ENCODE measurements at regions not wholly inside any gene's neighbourhood (a gene's known extent, or its start where the extent isn't known, plus 50 kb on each side); places are given as distances from the start of the nearest gene placed in this dataset.
"Not testable (repeated sequence)": the region's sequence is repeated elsewhere in the genome, so short reads cannot be mapped to it uniquely, and the experiment has no call there.

DNA sequence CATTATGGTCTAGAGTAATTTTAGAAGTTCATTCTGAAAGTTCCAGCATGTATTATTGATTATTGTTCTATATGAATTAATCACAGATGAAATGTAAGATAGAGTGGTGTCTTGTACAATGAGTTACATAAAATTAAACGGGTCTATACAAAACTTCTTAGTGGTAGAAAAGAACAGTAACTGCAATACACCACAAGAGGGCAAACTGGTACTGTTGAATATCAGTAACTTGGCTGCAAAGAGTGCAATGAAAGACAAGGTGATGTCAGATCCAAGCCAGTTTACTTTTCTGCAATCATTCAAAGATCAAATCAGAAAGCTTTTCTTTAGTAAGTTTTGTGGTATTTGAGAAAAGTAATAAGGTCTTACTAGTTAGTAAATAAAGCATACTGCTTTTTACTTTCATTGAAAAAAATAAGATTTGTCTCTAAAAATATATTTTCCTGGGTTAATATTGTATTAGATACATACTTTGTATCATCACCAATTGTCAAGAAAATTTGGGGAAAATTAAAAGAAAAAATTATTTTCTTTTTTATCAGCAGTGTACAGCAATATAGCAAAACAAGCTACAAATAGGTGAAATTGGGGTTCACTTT, 66.4 kb upstream of the BTG3 start:
- no peak for DNase-seq

DNA sequence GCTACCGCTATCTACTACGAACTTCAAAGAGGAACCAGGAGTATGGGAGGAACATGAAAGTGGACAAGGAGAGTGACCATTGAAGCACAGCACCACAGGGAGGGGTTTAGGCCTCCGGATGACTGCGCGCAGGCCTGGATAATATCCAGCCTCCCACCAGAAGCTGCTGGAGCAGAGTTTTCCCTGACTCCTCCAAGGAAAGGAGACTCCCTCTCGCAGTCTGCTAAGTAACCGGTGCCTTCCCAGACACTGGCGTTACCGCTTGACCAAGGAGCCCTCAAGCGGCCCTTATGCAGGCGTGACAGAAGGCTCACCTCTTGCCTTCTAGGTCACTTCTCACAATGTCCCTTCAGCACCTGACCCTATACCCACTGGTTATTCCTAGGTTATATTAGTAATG, 64.2 kb upstream of the BTG3 start:
- not testable (repeated sequence) for DNase-seq

DNA sequence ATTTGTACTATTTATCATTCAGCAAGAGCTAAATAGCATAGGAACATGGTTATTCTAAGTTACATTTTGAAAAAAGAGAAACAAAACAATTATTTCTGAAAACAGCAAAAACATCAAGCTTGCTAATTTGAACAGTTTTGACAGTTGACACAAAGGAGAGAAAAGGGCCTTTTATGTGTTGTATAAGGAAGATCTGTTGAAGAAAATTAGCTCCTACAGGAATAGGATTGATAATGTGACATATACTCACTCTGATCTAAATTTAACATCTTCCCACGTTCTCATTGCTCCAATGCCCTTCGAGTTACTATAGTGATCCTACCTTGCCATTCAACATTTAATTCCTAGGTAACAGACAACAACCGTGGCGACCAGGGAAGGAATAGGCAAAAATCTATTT, 61.4 kb upstream of the BTG3 start:
- DNase-seq: no peak

DNA sequence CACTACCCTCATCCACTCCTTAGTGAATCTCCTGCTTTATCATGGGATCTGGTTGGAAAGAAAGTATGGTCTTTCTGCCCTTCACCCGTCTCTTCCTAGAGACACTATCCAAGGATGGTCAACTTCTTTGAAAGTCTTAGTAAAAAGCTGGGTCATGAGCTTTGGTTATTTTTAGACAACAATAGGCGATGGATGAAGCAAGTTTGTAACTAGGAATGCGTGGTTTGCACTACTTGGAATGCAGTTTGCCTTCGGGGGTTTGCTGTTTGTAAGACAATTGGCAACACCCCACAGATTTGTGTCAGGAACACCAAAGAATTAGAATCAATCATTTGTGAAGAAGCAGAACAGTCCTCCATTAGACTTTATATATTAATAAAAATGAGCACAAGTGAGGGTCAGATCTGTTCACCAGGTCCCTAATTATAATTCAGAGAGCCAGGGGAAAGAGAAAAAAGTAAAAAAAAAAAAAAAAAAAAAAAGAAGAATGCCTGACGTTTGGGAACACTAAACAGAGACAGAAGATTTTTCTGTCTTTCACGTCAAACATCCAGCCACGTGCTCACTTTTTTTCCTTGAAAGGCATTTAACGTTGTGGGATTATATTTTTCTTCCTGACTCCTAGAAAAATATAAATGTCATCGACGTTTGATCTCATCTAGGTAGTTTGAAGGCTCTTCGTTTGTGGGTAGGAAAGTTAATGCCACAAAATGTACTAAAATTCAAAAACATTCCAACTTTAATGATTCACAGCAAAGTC, 60.7 kb upstream of the BTG3 start:
- no peak for DNase-seq

DNA sequence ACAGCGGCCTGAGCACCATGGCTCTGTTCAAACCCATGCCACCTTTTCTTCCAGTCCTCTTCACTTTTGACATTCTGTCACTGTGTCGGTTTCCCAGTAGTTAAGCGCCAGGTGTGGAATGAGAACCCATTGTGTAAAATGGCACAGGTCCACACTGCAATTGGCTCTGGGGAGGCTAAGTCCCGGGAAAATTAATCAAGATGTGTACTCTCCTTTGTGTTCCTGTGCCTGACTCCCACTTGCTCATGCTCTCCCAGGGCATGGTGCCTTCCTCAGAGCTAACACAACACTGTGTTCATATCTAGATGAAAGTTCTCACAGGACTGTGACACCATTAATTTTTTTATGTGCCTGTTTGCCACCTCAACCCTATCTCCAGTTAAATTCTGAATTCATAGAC, 59.0 kb upstream of the BTG3 start:
- DNase-seq: no peak

DNA sequence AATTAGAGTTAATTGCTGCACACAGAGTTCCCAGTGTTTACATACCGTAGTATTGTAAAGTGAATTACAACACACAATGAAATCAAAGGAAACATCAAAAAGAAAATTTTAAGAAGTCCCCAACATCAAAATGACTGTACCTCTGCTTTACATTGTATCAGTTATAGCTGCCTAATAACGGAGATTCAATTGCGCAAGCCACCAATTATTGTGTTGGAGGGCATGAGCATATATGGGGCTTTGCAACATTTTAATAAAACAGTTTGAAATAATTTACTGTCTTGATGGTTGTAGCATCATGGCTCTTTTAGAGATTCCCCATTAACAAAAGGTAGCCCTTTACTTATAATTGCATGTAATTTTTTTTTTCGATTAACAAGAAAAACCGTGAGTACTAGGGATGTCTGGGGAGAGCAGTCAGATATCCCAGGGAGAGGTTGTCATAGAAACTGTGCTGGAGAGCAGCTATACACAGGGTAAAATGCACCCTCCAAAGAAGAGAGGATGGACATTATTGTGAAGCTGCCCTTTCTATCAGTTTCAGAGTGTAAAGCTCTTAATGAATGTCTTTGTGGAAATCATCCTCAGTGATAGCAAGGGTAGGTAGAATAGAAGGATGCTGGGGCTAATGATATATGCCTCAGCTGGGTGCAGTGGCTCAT, 55.9 kb upstream of the BTG3 start:
- no peak for DNase-seq

DNA sequence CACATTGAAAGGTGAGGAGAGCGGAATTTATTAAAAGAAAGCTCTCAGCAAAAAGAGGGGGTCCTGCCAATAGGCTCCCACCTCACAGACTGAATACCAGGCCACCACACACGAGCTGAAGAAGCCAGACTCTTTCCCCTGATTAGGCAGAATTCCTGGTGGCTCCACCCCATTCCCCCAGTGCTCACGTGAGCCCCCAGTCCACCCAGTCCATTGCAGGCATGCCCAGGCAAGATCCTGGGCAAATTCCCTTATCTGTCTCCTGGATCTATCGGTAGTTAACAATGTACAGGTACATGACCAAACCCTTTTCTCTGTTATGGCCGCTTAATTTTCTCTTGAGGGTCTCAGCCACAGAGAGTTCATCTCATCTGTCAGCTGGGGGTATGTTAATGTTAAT, 54.6 kb upstream of the BTG3 start:
- DNase-seq: no peak

Measured in activated CD4-positive, alpha-beta T cell treated with anti-CD3 and anti-CD28 coated beads for 48 hours (primary cell).